ENCODE measurements at regions not wholly inside any gene's neighbourhood (a gene's known extent, or its start where the extent isn't known, plus 50 kb on each side); places are given as distances from the start of the nearest gene placed in this dataset.
"Not testable (repeated sequence)": the region's sequence is repeated elsewhere in the genome, so short reads cannot be mapped to it uniquely, and the experiment has no call there.

GRCh38 chr3:98644168-98644567 is 50.8 kb upstream of the CPOX start:
- intact Hi-C loops (cut with DNase I, micrococcal nuclease), result no loop called here
- ATAC-seq, result no peak
- no peak for DNase-seq

DNA sequence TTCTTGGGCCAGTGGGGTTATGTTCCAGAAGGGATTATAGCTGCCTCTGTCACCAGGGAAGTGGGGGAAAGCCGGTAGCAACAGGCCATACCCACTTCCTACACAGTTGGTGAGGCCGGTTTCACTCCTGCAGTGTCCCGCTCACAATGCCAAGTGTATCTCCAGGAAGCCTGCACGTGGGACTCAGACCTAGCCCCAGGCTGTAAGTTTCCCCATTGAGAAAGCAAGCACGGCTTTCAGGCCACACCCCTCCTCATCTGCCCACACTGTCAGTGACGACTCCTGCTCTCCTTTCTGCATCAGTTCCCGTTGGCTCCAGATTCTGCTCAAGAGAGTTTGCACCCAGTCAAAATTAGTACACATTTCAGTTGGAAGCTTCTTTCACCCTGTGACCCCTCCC is 51.6 kb upstream of the CPOX start:
- ATAC-seq, result no peak
- no peak for DNase-seq
- intact Hi-C loops (cut with DNase I, micrococcal nuclease), result no loop called here

DNA sequence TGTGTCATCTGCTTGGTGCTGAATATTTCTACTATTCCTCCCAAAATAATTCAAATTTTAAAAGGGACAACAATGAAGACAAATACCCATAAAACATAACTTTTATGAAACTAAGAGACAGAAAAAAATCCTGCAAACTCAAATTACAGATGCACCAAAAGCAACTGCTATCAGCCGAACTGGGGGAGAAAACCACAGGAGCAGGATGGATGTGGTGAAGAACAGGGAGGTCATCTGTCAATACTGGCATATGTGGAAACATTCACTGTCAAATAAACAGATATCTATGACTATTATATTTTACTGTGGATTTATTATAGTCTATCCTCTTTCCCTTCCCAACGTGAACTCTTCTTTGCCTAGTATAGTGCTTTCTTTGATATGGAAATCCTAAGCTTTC is 53.3 kb upstream of the CPOX start:
- no peak for DNase-seq
- intact Hi-C loops (cut with DNase I, micrococcal nuclease), result no loop called here
- no peak for ATAC-seq

- DNase-seq, result no peak
- no peak for ATAC-seq
- intact Hi-C loops (cut with DNase I, micrococcal nuclease), result no loop called here
Measured at GRCh38 chr3:98647197-98647596, 53.8 kb upstream of the CPOX start.

- ATAC-seq, result no peak
- intact Hi-C loops (cut with DNase I, micrococcal nuclease), result no loop called here
Measured at GRCh38 chr3:98650971-98651779, 57.8 kb upstream of the CPOX start.

DNA sequence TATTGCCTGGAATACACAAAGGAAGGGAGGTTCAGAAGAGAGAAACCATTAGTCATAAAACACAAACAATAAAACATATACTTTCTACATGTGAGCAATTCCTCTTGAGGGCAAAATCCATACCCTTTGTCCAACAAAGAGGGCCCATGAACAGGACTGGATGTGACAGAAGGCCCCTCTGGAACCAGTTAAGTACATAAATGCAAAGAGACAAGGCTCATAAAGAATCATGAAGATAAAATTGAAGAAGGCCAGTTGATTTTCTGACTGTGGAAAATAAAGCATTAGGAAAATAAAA is 58.3 kb upstream of the CPOX start:
- ATAC-seq, result no peak
- no peak for DNase-seq
- intact Hi-C loops (cut with DNase I, micrococcal nuclease), result no loop called here

More at GRCh38 chr3:98650971-98651779, 57.8 kb upstream of the CPOX start:
- DNase-seq, result no peak

GRCh38 chr3:98655666-98656065 is 62.3 kb upstream of the CPOX start:
- intact Hi-C loops (cut with DNase I, micrococcal nuclease), result no loop called here
- DNase-seq (no peak), ATAC-seq (no peak)

GRCh38 chr3:98657457-98657856 is 64.0 kb upstream of the CPOX start:
- DNase-seq (peak in 1 of 2 donors; percentile 60), ATAC-seq (peak; percentile 76)
- intact Hi-C loops (cut with DNase I, micrococcal nuclease), result no loop called here

- DNase-seq (no peak), ATAC-seq (no peak)
- intact Hi-C loops (cut with DNase I, micrococcal nuclease), result no loop called here
Measured at GRCh38 chr3:98662699-98663098, 69.3 kb upstream of the CPOX start.

- DNase-seq, result no peak
- intact Hi-C loops (cut with DNase I, micrococcal nuclease), result no loop called here
- ATAC-seq, result no peak
Measured at GRCh38 chr3:98670020-98670419, 76.6 kb upstream of the CPOX start.

GRCh38 chr3:98679986-98680385 is 83.2 kb upstream of the ST3GAL6 start:
- no peak for ATAC-seq
- DNase-seq, result no peak
- intact Hi-C loops (cut with DNase I, micrococcal nuclease), result no loop called here

GRCh38 chr3:98680723-98681122 is 82.4 kb upstream of the ST3GAL6 start:
- ATAC-seq (no peak), DNase-seq (no peak)
- intact Hi-C loops (cut with DNase I, micrococcal nuclease), result no loop called here

DNA sequence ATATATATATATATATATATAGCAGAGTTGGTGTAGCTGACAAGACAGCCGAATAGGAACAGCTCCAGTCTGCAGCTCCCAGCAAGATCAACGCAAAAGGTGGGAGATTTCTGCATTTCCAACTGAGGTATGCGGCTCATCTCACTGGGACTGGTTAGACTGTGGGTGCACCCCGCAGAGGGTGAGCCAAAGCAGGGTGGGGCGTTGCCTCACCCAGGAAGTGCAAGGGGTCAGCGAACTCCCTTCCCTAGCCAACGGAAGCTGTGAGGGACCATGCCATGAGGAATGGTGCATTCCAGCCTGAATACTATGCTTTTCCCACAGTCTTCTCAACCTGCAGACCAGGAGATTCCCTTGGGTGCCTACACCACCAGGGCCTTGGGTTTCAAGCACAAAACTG is 81.7 kb upstream of the ST3GAL6 start:
- intact Hi-C loops (cut with DNase I, micrococcal nuclease), result no loop called here
- DNase-seq (no peak), ATAC-seq (no peak)

- ATAC-seq; intact Hi-C loops (cut with DNase I, micrococcal nuclease); DNase-seq: not testable (repeated sequence)
Measured at GRCh38 chr3:98682391-98682790, 80.7 kb upstream of the ST3GAL6 start.

DNA sequence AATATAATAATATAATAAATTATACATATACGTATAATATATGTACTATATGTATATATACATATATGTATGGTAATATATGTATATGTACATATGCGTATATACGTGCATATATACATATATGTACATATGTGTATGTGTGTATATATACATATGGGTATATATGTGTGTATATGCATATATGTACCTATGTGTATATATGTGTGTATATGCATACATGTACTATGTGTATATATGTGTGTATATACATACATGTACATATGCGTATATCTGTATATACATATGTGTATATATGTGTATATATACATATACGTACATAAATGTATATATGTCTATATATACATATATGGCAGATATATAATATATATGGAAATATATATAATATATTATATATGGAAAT is 74.8 kb upstream of the ST3GAL6 start:
- DNase-seq (no peak), ATAC-seq (no peak)
- intact Hi-C loops (cut with DNase I, micrococcal nuclease), result no loop called here

DNA sequence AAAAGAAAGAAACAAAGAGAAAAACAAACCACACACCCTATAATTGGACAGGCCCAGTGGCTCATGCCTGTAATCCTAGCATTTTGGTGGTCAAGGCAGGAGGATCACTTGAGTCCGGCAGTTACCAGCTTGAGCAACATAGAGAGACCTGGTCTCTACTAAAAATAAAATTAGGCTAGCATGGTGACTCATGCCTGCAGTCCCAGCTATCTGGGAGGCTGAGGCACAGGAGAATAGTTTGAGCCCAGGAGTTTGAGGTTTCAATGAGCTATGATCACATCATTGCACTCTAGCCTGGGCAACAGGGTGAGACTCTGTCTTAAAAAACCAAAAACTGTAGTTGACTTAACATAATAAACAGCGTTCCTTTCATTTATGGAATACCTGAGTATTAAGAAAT is 72.3 kb upstream of the ST3GAL6 start:
- intact Hi-C loops (cut with DNase I, micrococcal nuclease), result no loop called here
- no peak for ATAC-seq
- DNase-seq, result no peak

DNA sequence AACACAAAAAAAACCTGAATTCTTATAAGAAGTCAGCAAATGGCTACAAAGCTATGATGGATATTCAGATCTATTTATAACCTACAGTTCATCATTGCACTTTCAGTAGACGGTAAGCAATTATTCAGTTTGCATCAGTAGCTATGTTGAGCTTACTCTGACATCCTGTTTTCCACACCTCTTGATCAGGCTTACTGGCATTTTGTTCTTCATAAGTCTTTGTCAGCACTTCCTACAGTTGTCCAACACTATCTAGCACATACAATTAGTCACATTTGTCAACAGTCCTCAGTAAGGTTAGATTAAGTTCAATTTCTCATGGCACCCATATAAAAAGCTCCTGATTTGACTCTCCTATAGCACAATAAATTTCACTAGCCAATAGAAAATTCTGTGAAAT is 71.2 kb upstream of the ST3GAL6 start:
- intact Hi-C loops (cut with DNase I, micrococcal nuclease), result no loop called here
- no peak for ATAC-seq

GRCh38 chr3:98692787-98693473 is 70.2 kb upstream of the ST3GAL6 start:
- intact Hi-C loops (cut with DNase I, micrococcal nuclease), result no loop called here
- DNase-seq (no peak), ATAC-seq (no peak)

More for the DNA sequence above, 71.2 kb upstream of the ST3GAL6 start:
- no peak for DNase-seq

DNA sequence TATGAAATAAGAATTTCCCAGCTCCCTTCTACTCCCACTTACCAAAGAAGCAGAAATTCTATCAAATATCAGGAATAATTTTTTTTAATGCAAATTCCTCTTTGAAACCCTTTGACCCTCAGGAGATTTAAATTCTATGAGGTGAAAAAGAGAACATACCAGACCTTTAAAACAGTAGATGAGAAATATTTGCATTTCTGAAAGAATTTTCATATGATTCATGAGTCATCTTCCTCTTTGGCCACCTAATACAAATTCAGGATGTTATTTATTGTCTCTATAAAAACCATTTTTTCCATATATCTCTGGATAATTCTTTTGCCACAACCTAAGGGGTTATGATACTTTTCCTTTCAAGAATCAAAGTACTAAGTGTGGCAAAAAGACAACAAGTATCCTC is 67.3 kb upstream of the ST3GAL6 start:
- intact Hi-C loops (cut with DNase I, micrococcal nuclease), result no loop called here
- DNase-seq, result no peak
- ATAC-seq, result no peak

DNA sequence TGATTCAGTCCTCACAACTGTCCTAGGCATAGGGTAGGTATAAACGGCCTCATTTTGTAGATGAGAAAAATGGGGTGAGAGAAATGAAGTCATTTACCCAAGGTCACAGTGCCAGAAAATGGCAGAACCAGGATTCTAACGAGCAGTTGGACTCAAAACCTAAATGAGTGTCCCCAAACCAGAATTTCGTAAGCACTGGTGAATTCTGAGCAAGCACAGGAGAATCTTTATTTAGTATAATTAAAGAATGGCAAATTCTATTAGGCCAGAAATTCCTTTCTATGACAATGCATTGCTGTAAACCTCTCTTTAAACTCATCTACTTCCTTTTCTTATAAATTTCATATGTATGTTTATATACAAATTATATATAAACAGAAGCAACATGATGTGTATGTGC is 66.8 kb upstream of the ST3GAL6 start:
- DNase-seq; intact Hi-C loops (cut with DNase I, micrococcal nuclease); ATAC-seq: not testable (repeated sequence)

DNA sequence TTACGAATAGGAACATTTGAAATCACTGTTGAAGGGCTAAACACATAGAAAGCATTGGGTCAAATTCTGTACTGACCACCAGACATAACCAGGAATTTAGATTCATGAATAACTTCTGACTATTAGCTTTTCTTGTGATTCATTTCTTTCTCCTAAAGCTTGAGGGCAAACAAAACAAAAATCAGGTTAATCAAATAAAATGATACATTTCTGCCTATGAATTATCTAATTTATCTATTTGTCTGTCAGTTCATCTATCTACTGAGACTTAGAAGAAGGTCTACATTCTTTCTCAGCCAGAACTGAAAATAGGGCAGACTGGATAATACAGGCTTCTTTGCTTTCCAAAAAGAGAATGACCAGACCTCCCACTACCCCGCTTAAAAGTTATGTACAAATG is 65.9 kb upstream of the ST3GAL6 start:
- intact Hi-C loops (cut with DNase I, micrococcal nuclease), result no loop called here
- ATAC-seq, result no peak
- no peak for DNase-seq

Measured in left colon (tissue), 2 donors.